ENCODE measurements at regions not wholly inside any gene's neighbourhood (a gene's known extent, or its start where the extent isn't known, plus 50 kb on each side); places are given as distances from the start of the nearest gene placed in this dataset.
A peak's percentile ranks its signal among the peaks of the same experiment; 100 is the strongest.

- no peak for TF ChIP-seq ATF1 (CRISPR knock-in tag; IDR thresholded peaks at IDR 0.05)
- no peak for TF ChIP-seq ATF1 (tag; IDR thresholded peaks at IDR 0.05)
- TF ChIP-seq ELK3 (CRISPR knock-in tag; IDR thresholded peaks at IDR 0.05) = no peak
Observed at GRCh38 chr7:16345979-16346958, 75.1 kb downstream of the CRPPA start (continued).

- no peak overlapping the region for H2AFZ ChIP-seq (ENCODE audit: low read depth, low read length)
- H3K79me2 ChIP-seq (ENCODE audit: control insufficient read depth, insufficient read depth, low read length) = peaks cover 29% of the 10 kb centered on the region
- no peak overlapping the region for H3K9ac ChIP-seq (ENCODE audit: insufficient read depth in 1 of 2, low read depth in 2 of 2, low read length in 2 of 2)
- ChIA-PET POLR2A (no interaction called here), CTCF (ENCODE audit: low intra/inter-chr PET ratio) (no interaction called here)
- H3K4me3 ChIP-seq = no peak overlapping the region
- H3K4me2 ChIP-seq (ENCODE audit: insufficient read depth, low read length) = no peak overlapping the region
- FAIRE-seq = peak; percentile 46
- intact Hi-C loops (cut with micrococcal nuclease) = no loop called here
- in situ Hi-C loops (cut with MboI) = no loop called here
- ATAC-seq = no peak
- H3K9me3 ChIP-seq (replicated peaks; ENCODE audit: control insufficient read depth, insufficient read depth, low read depth, low read length) = peaks cover 13% of the 10 kb centered on the region
- DNase-seq (ENCODE audit: extremely low read depth in 1 of 4, low spot score in 3 of 4) = peak in 2 of 4 experiments; percentile 16 to 22
- no peaks in the 10 kb centered on the region; the same call in 2 of the 3 replicates for H3K36me3 ChIP-seq (ENCODE audit: control insufficient read depth, insufficient read depth, low read length)
- no peaks in the 10 kb centered on the region for H3K27me3 ChIP-seq (ENCODE audit: control insufficient read depth in 2 of 2, insufficient read depth in 2 of 2, low read length in 2 of 2)
- peaks cover 0 to 36% of the 10 kb centered on the region in 2 experiments; a peak in 3 of 5 replicates for H3K4me1 ChIP-seq (replicated peaks in 1 of 2; ENCODE audit: control insufficient read depth in 2 of 2, insufficient read depth in 2 of 2, low read length in 2 of 2)
- BruUV-seq (replicated peaks) = no TSS peak
- H4K20me1 ChIP-seq (replicated peaks; ENCODE audit: control insufficient read depth, insufficient read depth, low read length) = no peaks in the 10 kb centered on the region
- H3K9me1 ChIP-seq (ENCODE audit: control insufficient read depth, insufficient read depth, low read length) = no peaks in the 10 kb centered on the region
- no peak overlapping the region for H3K27ac ChIP-seq (ENCODE audit: extremely low read depth, low read depth, low read length)
- WGBS (ENCODE audit: insufficient coverage, low coverage, missing lambda C conversion rate) = 50% methylated on average over 1 of the region's 1 CpG
- TF ChIP-seq ZEB2 (IDR thresholded peaks at IDR 0.05) (0 out of 2 replicates have a peak, but pooled peaks have one; percentile 35), NONO (IDR thresholded peaks at IDR 0.05; ENCODE audit: low read depth in 2 of 2, low read length in 1 of 2) (no peak), CHAMP1 (IDR thresholded peaks at IDR 0.05) (peak; percentile 79), TRIM24 (IDR thresholded peaks at IDR 0.05) (peak; percentile 79 to 90), TRIM28 (IDR thresholded peaks at IDR 0.05) (peak; percentile 97), ZNF280A (IDR thresholded peaks at IDR 0.05; ENCODE audit: low read depth, partially characterized antibody) (peak; percentile 69), MTA3 (IDR thresholded peaks at IDR 0.05; ENCODE audit: borderline replicate concordance) (0 out of 2 replicates have a peak, but pooled peaks have one; percentile 29)
Observed at GRCh38 chr7:16344927-16345326, 76.4 kb downstream of the CRPPA start.
